ENCODE measurements at regions not wholly inside any gene's neighbourhood (a gene's known extent, or its start where the extent isn't known, plus 50 kb on each side); places are given as distances from the start of the nearest gene placed in this dataset.

GRCh38 chr3:5294356-5294755 is 106.8 kb downstream of the EDEM1 start:
- TF ChIP-seq CTCF (IDR thresholded peaks at IDR 0.05; ENCODE audit: insufficient read depth, low read length, poor library complexity, severe bottlenecking) (no peak), EZH2phosphoT487 (conservative IDR thresholded peaks at IDR 0.05; ENCODE audit: low read length) (no peak)
